Liver (tissue), 8 donors: ENCODE measurements at regions not wholly inside any gene's neighbourhood (a gene's known extent, or its start where the extent isn't known, plus 50 kb on each side); places are given as distances from the start of the nearest gene placed in this dataset.

Source experiments
- DNase-seq: peaks from one replicate; pipeline ENCODE4 v3.0.0-alpha.2; 2017; ENCODE audit warnings: low spot score
- H3K27ac ChIP-seq, 2 donors: one replicate each; pipeline ENCODE4 v1.7.0; 2013; ENCODE audit warnings: inconsistent platforms in 2 of 2, low read length in 2 of 2, control low read depth in 1 of 2, low read depth in 1 of 2, mild to moderate bottlenecking in 1 of 2
- H3K27me3 ChIP-seq, 4 donors: one replicate each; pipeline versions ENCODE4 v1.6.1 to v1.7.0; 2013; ENCODE audit warnings: low read length in 3 of 4, inconsistent platforms in 1 of 4, mild to moderate bottlenecking in 1 of 4, moderate library complexity in 1 of 4; ENCODE audit not compliant: control insufficient read depth in 4 of 4, insufficient read depth in 4 of 4
- H3K36me3 ChIP-seq, 4 donors: one replicate each; pipeline versions ENCODE4 v1.6.1 to v1.7.0; 2013; ENCODE audit warnings: low read length in 3 of 4, mild to moderate bottlenecking in 3 of 4, low read depth in 1 of 4, moderate library complexity in 1 of 4; ENCODE audit not compliant: control insufficient read depth in 4 of 4, insufficient read depth in 3 of 4
- H3K4me1 ChIP-seq, 4 donors: one replicate each; pipeline versions ENCODE4 v1.6.1 to v1.7.0; 2013; ENCODE audit warnings: low read length in 3 of 4, mild to moderate bottlenecking in 3 of 4, moderate library complexity in 1 of 4; ENCODE audit not compliant: control insufficient read depth in 4 of 4, insufficient read depth in 4 of 4
- H3K4me3 ChIP-seq, 3 donors: one replicate each; pipeline versions ENCODE4 v1.6.1 to v1.7.0; 2013; ENCODE audit warnings: low read length in 3 of 3, control low read depth in 1 of 3, low read depth in 1 of 3, mild to moderate bottlenecking in 1 of 3
- H3K9ac ChIP-seq, 2 donors: one replicate each; pipeline ENCODE4 v1.7.0; 2013; ENCODE audit warnings: low read length in 2 of 2, mild to moderate bottlenecking in 2 of 2, moderate library complexity in 2 of 2, control low read depth in 1 of 2, low read depth in 1 of 2
- H3K9me3 ChIP-seq, 4 donors: one replicate each; pipeline versions ENCODE4 v1.6.1 to v1.7.0; 2013; ENCODE audit warnings: low read length in 3 of 4; ENCODE audit not compliant: control insufficient read depth in 4 of 4
- ATF3 ChIP-seq: IDR thresholded peaks from 2 replicates; pipeline ENCODE4 v1.6.1; 2016; ENCODE audit warnings: antibody characterized with exemption
- CTCF ChIP-seq: fragments of 150-350 bp; IDR thresholded peaks from 2 replicates; pipeline ENCODE4 v1.5.1; 2017; ENCODE audit warnings: improper control_type of control experiment, low read depth, low read length; ENCODE audit not compliant: missing input control
- EGR1 ChIP-seq, 2 donors: IDR thresholded peaks; 2 replicates each; pipeline ENCODE4 v1.6.1; 2016 to 2018; ENCODE audit warnings: antibody characterized with exemption in 2 of 2, low read depth in 2 of 2
- FOXA1 ChIP-seq: IDR thresholded peaks from 2 replicates; pipeline ENCODE4 v1.6.1; 2016; ENCODE audit warnings: antibody characterized with exemption
- FOXA2 ChIP-seq: IDR thresholded peaks from 2 replicates; pipeline ENCODE4 v1.6.1; 2016; ENCODE audit warnings: antibody characterized with exemption
- GABPA ChIP-seq, 2 donors: IDR thresholded peaks in 1 of 2; conservative IDR thresholded peaks in 1 of 2; 2 replicates each; pipeline ENCODE4 v1.6.1; 2016; ENCODE audit warnings: antibody characterized with exemption in 2 of 2, mild to moderate bottlenecking in 1 of 2, moderate library complexity in 1 of 2
- HNF4A ChIP-seq, 2 donors: conservative IDR thresholded peaks; 2 replicates each; pipeline ENCODE4 v1.6.1; 2016; ENCODE audit warnings: antibody characterized with exemption in 2 of 2, mild to moderate bottlenecking in 2 of 2
- HNF4G ChIP-seq: IDR thresholded peaks from 2 replicates; pipeline ENCODE4 v1.6.1; 2016; ENCODE audit warnings: antibody characterized with exemption
- NR2F2 ChIP-seq: IDR thresholded peaks from 2 replicates; pipeline ENCODE4 v1.6.1; 2016; ENCODE audit warnings: antibody characterized with exemption
- RXRA ChIP-seq, 2 donors: IDR thresholded peaks; 2 replicates each; pipeline ENCODE4 v1.6.1; 2017 to 2018; ENCODE audit warnings: antibody characterized with exemption in 2 of 2, mild to moderate bottlenecking in 1 of 2
- TAF1 ChIP-seq: conservative IDR thresholded peaks from 2 replicates; pipeline ENCODE4 v1.6.1; 2016; ENCODE audit warnings: antibody characterized with exemption, mild to moderate bottlenecking
- YY1 ChIP-seq: IDR thresholded peaks from 2 replicates; pipeline ENCODE4 v1.6.1; 2016; ENCODE audit warnings: antibody characterized with exemption, mild to moderate bottlenecking
- ZBTB33 ChIP-seq: IDR thresholded peaks from 2 replicates; pipeline ENCODE4 v1.6.1; 2016; ENCODE audit warnings: antibody characterized with exemption
- WGBS: extraction: QIAGEN DNeasy Blood & Tissue Kit; methylation state at CpG from one replicate; pipeline ENCODE4 v1.1.7; 2013; 5-methylcytosine and 5-hydroxymethylcytosine counted together
- TF ChIP-seq, protein P1 (sequence below): IDR thresholded peaks from 2 replicates; pipeline ENCODE4 v1.6.1; 2016; ENCODE audit warnings: antibody characterized with exemption
- donor health status: healthy.
- donor health status: healthy.
- donor health status: healthy.
- donor health status: healthy.
- donor health status: healthy.

GRCh38 chr18:78240627-78241252 lies 738.9 kb upstream of the SALL3 start:
- no peak overlapping the region for H3K9ac ChIP-seq
- H3K27me3 ChIP-seq = peaks cover 0 to 2% (median 0%) of the 10 kb centered on the region in 4 donors
- WGBS = 67% methylated on average over 16 of the region's 16 CpGs
- H3K36me3 ChIP-seq = no peaks in the 10 kb centered on the region
- no peak for TF ChIP-seq RXRA (IDR thresholded peaks at IDR 0.05)
- no peak for TF ChIP-seq HNF4G
- no peak for TF ChIP-seq ZBTB33
- TF ChIP-seq FOXA2 = no peak
- TF ChIP-seq TAF1 = no peak
- no peak for TF ChIP-seq FOXA1
- no peak for TF ChIP-seq NR2F2
- TF ChIP-seq CTCF = no peak
- TF ChIP-seq GABPA (IDR thresholded peaks at IDR 0.05 in 1 of 2, conservative IDR thresholded peaks at IDR 0.05 in 1 of 2) = no peak
- no peak for TF ChIP-seq ATF3
- TF ChIP-seq, protein P1, sequence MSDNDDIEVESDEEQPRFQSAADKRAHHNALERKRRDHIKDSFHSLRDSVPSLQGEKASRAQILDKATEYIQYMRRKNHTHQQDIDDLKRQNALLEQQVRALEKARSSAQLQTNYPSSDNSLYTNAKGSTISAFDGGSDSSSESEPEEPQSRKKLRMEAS = no peak
- TF ChIP-seq HNF4A (conservative IDR thresholded peaks at IDR 0.05) = no peak
- TF ChIP-seq YY1 = no peak
- TF ChIP-seq EGR1 (IDR thresholded peaks at IDR 0.05; ENCODE audit: low read depth in 2 of 2) = no peak
- DNase-seq = no peak
- no peaks in the 10 kb centered on the region for H3K4me1 ChIP-seq
- peaks cover 0 to 2% (median 0%) of the 10 kb centered on the region in 4 donors for H3K9me3 ChIP-seq
- no peak overlapping the region for H3K27ac ChIP-seq
- no peak overlapping the region for H3K4me3 ChIP-seq

DNA sequence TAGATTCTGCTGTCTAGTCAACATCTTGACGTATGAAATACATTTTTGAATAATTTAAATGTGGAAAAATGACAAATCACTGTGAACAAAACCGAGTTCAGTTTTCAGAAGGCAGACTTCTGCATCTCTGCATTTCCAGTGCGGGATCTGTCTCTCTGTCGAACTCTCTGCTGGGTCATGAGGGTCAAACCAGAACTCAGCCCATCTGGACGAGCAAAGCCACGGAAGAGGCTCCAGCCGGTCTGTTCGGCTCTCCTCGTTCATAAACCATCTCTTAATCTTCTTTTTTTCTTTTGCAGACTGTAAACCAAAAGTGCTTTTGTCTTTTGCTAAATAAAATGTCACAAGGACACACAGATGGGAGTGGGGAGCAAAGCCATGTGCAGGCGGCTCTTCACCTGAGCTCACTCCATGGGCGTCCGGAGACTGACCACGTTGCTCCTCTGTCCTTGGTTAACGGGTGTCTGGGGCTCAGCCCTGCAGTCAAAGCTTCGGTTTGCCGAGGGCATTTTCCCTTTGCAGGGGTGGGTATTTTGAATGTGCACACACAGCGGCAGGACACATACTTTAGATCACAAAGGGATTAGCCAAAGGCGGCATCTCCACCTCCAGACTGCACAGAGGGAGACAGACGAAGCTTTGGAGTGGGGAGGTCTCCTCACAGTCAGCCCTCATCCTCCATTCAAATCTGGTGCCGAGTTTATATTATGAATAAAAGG lies 737.9 kb upstream of the SALL3 start:
- DNase-seq = no peak
- H3K27ac ChIP-seq = no peak overlapping the region

More for the DNA sequence above, 737.9 kb upstream of the SALL3 start:
- peaks cover 0 to 5% (median under 1%) of the 10 kb centered on the region in 4 donors for H3K9me3 ChIP-seq
- no peak overlapping the region for H3K9ac ChIP-seq
- peaks cover 0 to 2% (median 0%) of the 10 kb centered on the region in 4 donors for H3K27me3 ChIP-seq
- H3K36me3 ChIP-seq = no peaks in the 10 kb centered on the region
- WGBS = 47% methylated on average over 20 of the region's 20 CpGs
- no peak overlapping the region for H3K4me3 ChIP-seq
- TF ChIP-seq FOXA2 = no peak
- no peaks in the 10 kb centered on the region for H3K4me1 ChIP-seq
